NCI-H774 (cell line): ENCODE measurements at regions not wholly inside any gene's neighbourhood (a gene's known extent, or its start where the extent isn't known, plus 50 kb on each side); places are given as distances from the start of the nearest gene placed in this dataset.

Experiments
- DNase-seq: peaks from one replicate; lab custom pipeline; 2025; lab: John Stamatoyannopoulos, UW

- no peak for DNase-seq
Measured at GRCh38 chr10:131490991-131491594, 179.6 kb upstream of the TCERG1L start.

- DNase-seq = no peak
Measured at GRCh38 chr10:131492211-131492857, 180.8 kb upstream of the TCERG1L start.

- no peak for DNase-seq
Measured at GRCh38 chr10:131493432-131493831, 181.9 kb upstream of the TCERG1L start.

- DNase-seq = no peak
Measured at GRCh38 chr10:131494451-131494850, 182.9 kb upstream of the TCERG1L start.

GRCh38 chr10:131495224-131495623 is 183.7 kb upstream of the TCERG1L start:
- DNase-seq = no peak

- no peak for DNase-seq
Measured at GRCh38 chr10:131495892-131496291, 184.4 kb upstream of the TCERG1L start.

GRCh38 chr10:131496351-131497052 is 185.0 kb upstream of the TCERG1L start:
- DNase-seq = no peak

- no peak for DNase-seq
Measured at GRCh38 chr10:131499566-131499965, 188.0 kb upstream of the TCERG1L start.

GRCh38 chr10:131500181-131500580 is 188.7 kb upstream of the TCERG1L start:
- no peak for DNase-seq

- no peak for DNase-seq
Measured at GRCh38 chr10:131500892-131501291, 189.4 kb upstream of the TCERG1L start.

- DNase-seq = no peak
Measured at GRCh38 chr10:131503992-131504391, 192.5 kb upstream of the TCERG1L start.

- no peak for DNase-seq
Measured at GRCh38 chr10:131511391-131511790, 199.9 kb upstream of the TCERG1L start.

- DNase-seq = no peak
Measured at GRCh38 chr10:131512852-131513251, 201.3 kb upstream of the TCERG1L start.

- no peak for DNase-seq
Measured at GRCh38 chr10:131513445-131513844, 201.9 kb upstream of the TCERG1L start.

- DNase-seq = no peak
Measured at GRCh38 chr10:131513901-131514300, 202.4 kb upstream of the TCERG1L start.

GRCh38 chr10:131514454-131514853 is 202.9 kb upstream of the TCERG1L start:
- DNase-seq = no peak

- no peak for DNase-seq
Measured at GRCh38 chr10:131516285-131516684, 204.8 kb upstream of the TCERG1L start.

GRCh38 chr10:131517781-131518180 is 206.3 kb upstream of the TCERG1L start:
- DNase-seq = no peak

- no peak for DNase-seq
Measured at GRCh38 chr10:131519723-131520605, 208.4 kb upstream of the TCERG1L start.

GRCh38 chr10:131531265-131532190 is 220.0 kb upstream of the TCERG1L start:
- no peak for DNase-seq

- no peak for DNase-seq
Measured at GRCh38 chr10:131532291-131532690, 220.8 kb upstream of the TCERG1L start.
